Ascending aorta (tissue), 2 donors: ENCODE measurements at regions not wholly inside any gene's neighbourhood (a gene's known extent, or its start where the extent isn't known, plus 50 kb on each side); places are given as distances from the start of the nearest gene placed in this dataset.

Experiments used
- DNase-seq, 2 donors: peaks; one replicate each; pipeline ENCODE4 v3.0.0-alpha.2; 2019; ENCODE audit warnings: low spot score in 2 of 2
- H3K27ac ChIP-seq, 2 donors: fragments of 200-600 bp; sonication (generic); one replicate each; pipeline ENCODE4 v1.5.1; 2016 to 2017; ENCODE audit warnings: mild to moderate bottlenecking in 1 of 2
- H3K27me3 ChIP-seq: fragments of 200-600 bp; sonication (generic); one replicate; pipeline ENCODE4 v1.5.1; 2017
- H3K36me3 ChIP-seq, 2 donors: fragments of 200-600 bp; sonication (generic); one replicate each; pipeline ENCODE4 v1.5.1; 2016
- H3K4me1 ChIP-seq, 2 donors: fragments of 200-600 bp; sonication (generic); one replicate each; pipeline ENCODE4 v1.5.1; 2016 to 2017; ENCODE audit warnings: mild to moderate bottlenecking in 1 of 2
- H3K4me3 ChIP-seq, 2 donors: fragments of 200-600 bp; sonication (generic); one replicate each; pipeline ENCODE4 v1.5.1; 2016 to 2017; ENCODE audit warnings: mild to moderate bottlenecking in 1 of 2
- H3K9me3 ChIP-seq, 2 donors: fragments of 200-600 bp; sonication (generic); one replicate each; pipeline ENCODE4 v1.5.1; 2016
- intact Hi-C: fragments of 100-400 bp; cut with DNase I; formaldehyde crosslinking; loops from one replicate; pipeline ENCODE4 v1.15.1; 2023
- TF ChIP-seq, protein P1 (sequence below), 3 experiments: fragments of 200-600 bp in 2 of 3; fragments of 450-650 bp in 1 of 3; sonication (generic) in 2 of 3; IDR thresholded peaks; one replicate each; pipeline ENCODE4 v1.5.1; 2016 to 2019; ENCODE audit warnings: antibody characterized with exemption in 3 of 3, mild to moderate bottlenecking in 1 of 3, moderate library complexity in 1 of 3

DNA sequence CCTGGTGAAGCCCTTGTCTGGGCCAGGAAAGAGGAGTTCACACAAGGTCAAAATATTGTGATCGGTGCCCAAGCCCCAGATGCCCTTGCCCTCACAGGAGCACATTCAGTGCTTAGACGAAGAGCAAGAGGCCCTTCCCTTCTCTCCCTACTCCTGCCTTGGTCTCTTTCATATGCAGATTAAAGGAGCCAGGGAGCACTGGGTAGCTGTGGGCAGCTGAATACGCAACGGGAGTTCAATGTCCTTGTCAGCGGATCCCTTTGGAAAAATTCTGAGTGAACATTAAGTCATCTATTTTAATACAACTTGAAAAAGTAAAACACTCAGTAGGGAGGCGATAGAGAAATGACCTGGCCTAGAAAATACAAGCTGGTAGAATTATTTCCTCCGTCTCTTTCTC is 1489.4 kb downstream of the AACS start:
- Histone ChIP-seq H3K27me3 (no peaks in the 10 kb centered on the region), H3K27ac (no peak overlapping the region), H3K4me3 (no peak overlapping the region), H3K9me3 (no peaks in the 10 kb centered on the region), H3K36me3 (no peaks in the 10 kb centered on the region), H3K4me1 (no peaks in the 10 kb centered on the region)
- TF ChIP-seq, protein P1, sequence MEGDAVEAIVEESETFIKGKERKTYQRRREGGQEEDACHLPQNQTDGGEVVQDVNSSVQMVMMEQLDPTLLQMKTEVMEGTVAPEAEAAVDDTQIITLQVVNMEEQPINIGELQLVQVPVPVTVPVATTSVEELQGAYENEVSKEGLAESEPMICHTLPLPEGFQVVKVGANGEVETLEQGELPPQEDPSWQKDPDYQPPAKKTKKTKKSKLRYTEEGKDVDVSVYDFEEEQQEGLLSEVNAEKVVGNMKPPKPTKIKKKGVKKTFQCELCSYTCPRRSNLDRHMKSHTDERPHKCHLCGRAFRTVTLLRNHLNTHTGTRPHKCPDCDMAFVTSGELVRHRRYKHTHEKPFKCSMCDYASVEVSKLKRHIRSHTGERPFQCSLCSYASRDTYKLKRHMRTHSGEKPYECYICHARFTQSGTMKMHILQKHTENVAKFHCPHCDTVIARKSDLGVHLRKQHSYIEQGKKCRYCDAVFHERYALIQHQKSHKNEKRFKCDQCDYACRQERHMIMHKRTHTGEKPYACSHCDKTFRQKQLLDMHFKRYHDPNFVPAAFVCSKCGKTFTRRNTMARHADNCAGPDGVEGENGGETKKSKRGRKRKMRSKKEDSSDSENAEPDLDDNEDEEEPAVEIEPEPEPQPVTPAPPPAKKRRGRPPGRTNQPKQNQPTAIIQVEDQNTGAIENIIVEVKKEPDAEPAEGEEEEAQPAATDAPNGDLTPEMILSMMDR (IDR thresholded peaks at IDR 0.05), result no peak
- intact Hi-C loops, result no loop called here
- no peak for DNase-seq

DNA sequence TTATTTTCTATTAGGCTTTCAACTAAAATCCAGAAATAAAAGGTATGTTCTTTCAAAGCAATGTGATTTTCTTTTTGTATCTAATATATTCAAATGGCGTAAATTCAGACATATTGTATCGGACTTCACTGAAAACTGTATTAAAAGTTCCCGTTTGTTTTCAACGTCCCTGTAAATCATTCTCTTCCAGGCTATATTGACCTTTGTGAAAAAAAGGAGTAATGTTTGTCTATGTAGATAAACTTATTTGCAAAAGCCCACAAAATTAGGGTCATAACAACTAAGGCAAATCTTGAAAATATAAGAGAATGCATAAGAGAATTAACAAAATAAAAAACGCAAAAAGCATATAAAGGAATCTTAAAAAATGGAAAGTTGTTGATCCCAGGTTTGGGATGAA is 1492.4 kb downstream of the AACS start:
- TF ChIP-seq, protein P1 (IDR thresholded peaks at IDR 0.05), result no peak
- H3K27me3 ChIP-seq, result no peaks in the 10 kb centered on the region
- H3K4me1 ChIP-seq, result no peaks in the 10 kb centered on the region
- no peaks in the 10 kb centered on the region for H3K9me3 ChIP-seq
- H3K4me3 ChIP-seq, result no peak overlapping the region
- no peaks in the 10 kb centered on the region for H3K36me3 ChIP-seq
- intact Hi-C loops, result no loop called here
- no peak overlapping the region for H3K27ac ChIP-seq
- no peak for DNase-seq

DNA sequence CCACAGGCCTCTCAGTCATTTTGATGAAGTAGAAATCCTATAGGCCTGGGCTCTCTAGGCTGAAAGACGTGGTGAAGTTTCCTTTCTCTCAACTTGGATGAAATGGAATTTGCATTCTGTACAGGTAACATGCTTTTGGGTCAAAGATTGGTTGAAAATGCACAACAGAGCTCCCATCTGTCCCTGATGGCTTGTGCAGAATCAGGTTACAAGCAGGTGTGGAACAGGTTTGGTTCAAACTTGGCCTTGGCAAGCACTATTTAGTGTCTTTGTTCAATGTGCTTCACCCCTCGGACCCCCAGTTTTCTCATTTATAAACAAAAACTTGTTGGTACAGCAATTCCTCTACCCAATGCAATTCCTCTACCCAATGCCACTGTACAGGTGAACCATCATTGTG is 1493.0 kb downstream of the AACS start:
- no peak overlapping the region for H3K27ac ChIP-seq

DNA sequence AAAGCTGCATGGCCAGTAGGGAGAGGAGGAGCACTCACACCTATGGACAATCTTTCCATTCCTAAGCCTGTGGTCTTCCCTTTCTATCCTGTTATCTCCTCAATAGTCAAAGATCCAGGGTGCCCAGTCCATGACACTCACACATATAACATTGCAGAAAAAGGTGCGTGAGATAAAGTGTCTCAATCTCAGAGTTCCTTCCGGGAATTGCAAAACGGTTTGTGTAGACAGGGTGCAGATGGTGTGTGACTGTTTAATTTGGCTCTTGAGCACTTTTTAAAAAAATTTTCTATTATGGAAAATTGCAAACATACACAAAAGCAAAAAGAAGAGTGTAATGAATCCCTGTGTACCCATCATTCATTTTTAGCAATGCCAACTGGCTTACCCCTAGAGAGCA is 1493.6 kb downstream of the AACS start:
- Histone ChIP-seq H3K27me3 (no peaks in the 10 kb centered on the region), H3K36me3 (no peaks in the 10 kb centered on the region), H3K27ac (no peak overlapping the region), H3K9me3 (no peaks in the 10 kb centered on the region), H3K4me1 (no peaks in the 10 kb centered on the region), H3K4me3 (no peak overlapping the region)
- intact Hi-C loops, result no loop called here
- TF ChIP-seq, protein P1 (IDR thresholded peaks at IDR 0.05), result no peak
- no peak for DNase-seq

More for the DNA sequence above, 1493.0 kb downstream of the AACS start:
- intact Hi-C loops, result no loop called here
- no peaks in the 10 kb centered on the region for H3K36me3 ChIP-seq
- no peak overlapping the region for H3K4me3 ChIP-seq
- no peaks in the 10 kb centered on the region for H3K9me3 ChIP-seq
- no peaks in the 10 kb centered on the region for H3K4me1 ChIP-seq
- TF ChIP-seq, protein P1 (IDR thresholded peaks at IDR 0.05), result no peak
- no peaks in the 10 kb centered on the region for H3K27me3 ChIP-seq
- no peak for DNase-seq

DNA sequence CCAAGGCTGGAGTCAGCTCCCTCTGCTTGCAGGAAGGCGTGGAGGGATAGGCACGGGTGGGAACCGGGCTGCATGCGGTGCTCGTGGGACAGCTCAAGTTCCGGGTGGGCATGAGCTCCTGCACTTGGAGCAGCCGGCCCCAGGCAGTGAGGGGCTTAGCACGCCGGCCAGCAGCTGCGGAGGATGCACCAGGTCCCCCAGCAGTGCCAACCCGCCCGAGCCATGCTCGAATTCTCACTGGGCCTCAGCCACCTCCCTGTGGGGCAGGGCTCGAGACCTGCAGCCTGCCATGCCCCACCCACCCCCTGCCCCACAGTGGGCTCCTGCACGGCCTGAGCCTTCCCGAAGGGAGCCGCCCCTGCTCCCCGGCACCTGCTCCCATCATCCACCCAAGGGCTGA is 1501.8 kb downstream of the AACS start:
- Histone ChIP-seq H3K4me1 (no peaks in the 10 kb centered on the region), H3K9me3 (no peaks in the 10 kb centered on the region), H3K4me3 (no peak overlapping the region), H3K36me3 (no peaks in the 10 kb centered on the region), H3K27ac (no peak overlapping the region), H3K27me3 (no peaks in the 10 kb centered on the region)
- no peak for DNase-seq
- TF ChIP-seq, protein P1 (IDR thresholded peaks at IDR 0.05), result no peak
- intact Hi-C loops, result no loop called here

DNA sequence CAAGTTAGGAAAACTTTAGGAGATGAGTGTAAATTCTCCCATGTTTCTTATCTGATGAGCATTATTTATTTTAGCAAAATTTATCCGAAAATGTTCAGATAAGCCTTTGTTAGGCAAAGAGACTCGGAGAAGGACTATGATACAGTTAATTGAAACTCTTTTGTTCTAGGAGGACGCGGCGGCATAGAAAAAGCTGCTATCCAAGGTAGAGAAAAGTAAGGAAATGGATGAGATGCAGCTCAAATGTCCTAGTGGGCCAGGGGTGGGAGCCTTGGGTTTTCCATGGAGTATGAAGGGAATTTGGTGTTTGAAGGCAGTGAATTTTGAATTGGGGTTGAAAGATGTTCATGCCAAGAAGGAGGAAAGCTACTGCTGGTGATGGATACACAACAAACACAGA is 1504.5 kb downstream of the AACS start:
- Histone ChIP-seq H3K4me3 (no peak overlapping the region), H3K27ac (no peak overlapping the region), H3K9me3 (no peaks in the 10 kb centered on the region), H3K4me1 (no peaks in the 10 kb centered on the region), H3K36me3 (no peaks in the 10 kb centered on the region), H3K27me3 (no peaks in the 10 kb centered on the region)
- no peak for DNase-seq
- TF ChIP-seq, protein P1 (IDR thresholded peaks at IDR 0.05), result no peak
- intact Hi-C loops, result no loop called here
